GM12873 (cell line): ENCODE measurements at regions not wholly inside any gene's neighbourhood (a gene's known extent, or its start where the extent isn't known, plus 50 kb on each side); places are given as distances from the start of the nearest gene placed in this dataset.

Experiments
- TF ChIP-seq, protein P1 (sequence below): IDR thresholded peaks from 2 replicates; pipeline ENCODE4 v1.5.1; 2012; ENCODE audit warnings: low read depth, mild to moderate bottlenecking, moderate library complexity, low read length, control low read depth; ENCODE audit not compliant: insufficient read depth; ENCODE audit errors: missing control alignments

DNA sequence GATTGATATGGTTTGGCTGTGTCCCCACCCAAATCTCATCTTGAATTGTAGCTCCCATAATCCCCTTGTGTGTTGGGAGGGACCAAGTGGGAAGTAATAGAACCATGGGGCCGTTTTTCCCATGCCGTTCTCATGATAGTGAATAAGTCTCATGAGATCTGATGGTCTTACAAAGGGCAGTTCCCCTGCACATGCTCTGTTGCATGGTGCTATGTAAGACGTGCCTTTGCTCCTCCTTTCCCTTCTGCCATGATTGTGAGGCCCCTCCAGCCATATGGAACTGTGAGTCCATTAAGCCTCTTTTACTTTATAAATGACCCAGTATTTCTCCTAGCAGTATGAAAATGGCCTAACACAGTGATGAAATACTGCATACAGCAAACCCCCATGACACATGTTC is 84.8 kb upstream of the SELENOP start:
- TF ChIP-seq, protein P1, sequence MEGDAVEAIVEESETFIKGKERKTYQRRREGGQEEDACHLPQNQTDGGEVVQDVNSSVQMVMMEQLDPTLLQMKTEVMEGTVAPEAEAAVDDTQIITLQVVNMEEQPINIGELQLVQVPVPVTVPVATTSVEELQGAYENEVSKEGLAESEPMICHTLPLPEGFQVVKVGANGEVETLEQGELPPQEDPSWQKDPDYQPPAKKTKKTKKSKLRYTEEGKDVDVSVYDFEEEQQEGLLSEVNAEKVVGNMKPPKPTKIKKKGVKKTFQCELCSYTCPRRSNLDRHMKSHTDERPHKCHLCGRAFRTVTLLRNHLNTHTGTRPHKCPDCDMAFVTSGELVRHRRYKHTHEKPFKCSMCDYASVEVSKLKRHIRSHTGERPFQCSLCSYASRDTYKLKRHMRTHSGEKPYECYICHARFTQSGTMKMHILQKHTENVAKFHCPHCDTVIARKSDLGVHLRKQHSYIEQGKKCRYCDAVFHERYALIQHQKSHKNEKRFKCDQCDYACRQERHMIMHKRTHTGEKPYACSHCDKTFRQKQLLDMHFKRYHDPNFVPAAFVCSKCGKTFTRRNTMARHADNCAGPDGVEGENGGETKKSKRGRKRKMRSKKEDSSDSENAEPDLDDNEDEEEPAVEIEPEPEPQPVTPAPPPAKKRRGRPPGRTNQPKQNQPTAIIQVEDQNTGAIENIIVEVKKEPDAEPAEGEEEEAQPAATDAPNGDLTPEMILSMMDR, result no peak

DNA sequence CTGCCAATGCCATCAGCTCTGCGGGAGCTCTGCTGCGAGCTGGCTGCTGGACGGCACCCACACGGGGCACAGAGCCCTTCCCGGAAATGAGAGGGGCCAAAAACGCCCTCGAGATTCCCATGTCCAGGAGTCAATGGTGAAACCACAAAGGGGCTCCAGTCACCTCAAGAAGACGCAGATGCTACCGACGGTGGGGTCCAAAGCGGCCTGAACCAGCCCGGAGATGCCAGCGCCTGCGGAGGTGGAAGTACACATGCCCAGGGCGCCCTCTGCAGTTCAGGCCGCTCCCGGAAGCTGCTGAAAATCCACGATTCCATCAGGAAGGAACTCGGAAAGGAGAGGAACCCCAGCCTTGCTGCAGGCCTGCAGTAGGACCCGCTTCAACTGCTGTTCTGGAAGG is 82.4 kb upstream of the SELENOP start:
- TF ChIP-seq, protein P1, result no peak

DNA sequence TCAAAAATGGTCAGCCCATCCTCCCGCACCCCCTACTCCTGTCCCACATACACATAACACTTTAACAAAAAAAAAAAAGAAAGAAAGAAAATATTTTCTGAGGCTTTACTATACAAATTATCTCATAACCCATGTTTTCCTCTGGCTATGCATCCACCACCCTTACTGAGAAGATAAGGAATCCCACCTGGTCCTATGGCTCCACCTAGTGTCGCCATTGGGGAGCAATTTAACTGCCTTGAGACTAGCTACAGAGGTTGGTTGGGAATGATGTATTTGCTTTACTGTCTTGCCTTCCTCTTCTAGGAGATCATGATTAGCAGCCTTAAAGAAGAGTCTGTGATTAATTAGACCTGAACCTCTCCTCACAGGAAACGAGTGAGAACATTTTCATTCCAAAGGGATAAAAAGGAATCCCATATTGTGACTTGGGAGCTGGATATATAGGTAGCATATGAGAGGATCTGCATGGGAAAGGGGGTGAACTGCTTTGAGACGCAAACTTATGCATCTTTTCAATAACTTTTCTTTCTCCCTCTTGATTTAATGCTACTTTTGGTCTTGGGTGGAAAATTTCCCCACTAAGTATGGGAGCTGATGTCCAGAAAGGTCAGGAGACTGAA is 77.7 kb upstream of the SELENOP start:
- TF ChIP-seq, protein P1, result peak; percentile 86

DNA sequence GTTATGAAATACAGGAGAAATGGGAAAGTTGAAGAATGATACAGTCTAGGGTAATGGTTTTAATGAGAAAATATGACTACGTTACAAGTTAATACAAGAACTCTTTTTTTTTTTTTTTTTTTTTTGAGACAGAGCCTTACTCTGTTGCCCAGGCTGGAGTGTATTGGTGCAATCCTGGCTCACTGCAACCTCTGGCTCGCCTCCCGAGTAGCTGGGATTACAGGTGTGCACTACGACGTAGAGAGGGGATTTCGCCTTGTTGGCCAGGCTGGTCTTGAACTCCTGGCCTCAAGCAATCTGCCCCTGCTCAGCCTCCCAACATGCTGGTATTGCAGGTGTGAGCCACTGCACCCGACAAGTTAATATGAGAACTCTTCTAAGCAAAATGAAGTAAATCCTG is 77.1 kb upstream of the SELENOP start:
- TF ChIP-seq, protein P1, result no peak

DNA sequence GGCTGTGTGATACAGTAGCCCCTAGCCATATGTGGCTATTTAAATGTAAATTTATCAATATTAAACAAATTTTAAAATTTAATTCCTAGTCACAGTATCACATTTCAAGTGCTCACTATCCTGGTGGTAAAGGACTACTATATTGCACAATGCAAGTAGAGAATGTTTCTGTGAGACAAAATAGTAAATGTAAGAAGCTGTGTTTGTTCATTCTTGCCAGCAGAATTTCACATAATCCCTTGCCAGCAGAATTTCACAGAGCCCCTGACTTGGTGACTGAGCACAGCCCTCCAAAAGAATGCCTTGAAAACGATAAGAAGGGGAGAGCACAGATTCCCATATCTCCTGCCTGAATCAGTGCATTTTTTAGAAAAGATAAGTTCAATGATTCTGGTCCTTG is 75.9 kb upstream of the SELENOP start:
- TF ChIP-seq, protein P1, result no peak

DNA sequence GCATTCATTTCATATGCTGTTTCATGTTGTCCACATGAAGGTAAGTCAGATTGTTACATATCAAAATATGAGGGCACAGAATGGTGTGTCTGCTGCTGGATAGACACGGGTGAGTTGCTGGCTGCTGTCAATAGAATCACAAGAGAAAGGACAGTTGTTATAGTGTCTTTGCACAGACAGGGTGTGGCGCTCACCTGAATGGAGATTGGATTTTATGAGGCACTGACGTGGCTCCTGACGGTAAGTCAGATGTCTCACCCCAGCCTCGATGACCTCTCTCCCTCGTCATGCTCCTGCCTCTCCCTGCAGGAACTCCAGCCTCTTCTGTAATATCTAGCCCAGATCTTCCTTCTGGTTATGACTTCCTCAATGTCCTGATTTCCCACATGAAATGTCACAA is 75.4 kb upstream of the SELENOP start:
- TF ChIP-seq, protein P1, result no peak

DNA sequence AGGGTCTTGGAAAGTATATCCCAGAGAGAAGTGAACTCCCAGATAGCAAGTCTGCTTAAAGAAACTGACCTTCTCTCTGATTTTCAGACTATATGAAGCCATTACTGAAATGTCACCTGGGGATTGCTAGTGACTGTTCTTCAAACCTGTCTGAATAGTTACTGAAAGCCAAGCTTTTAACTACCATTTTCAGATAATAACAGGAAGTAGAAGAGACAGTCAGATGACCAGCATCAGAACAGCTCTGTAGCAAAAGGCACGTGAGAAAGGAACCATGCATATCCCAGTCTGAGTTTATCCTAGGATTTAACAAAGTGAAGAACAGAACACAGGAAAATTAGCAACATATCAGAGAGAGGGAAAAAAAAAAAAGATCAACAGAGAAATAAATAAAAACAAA is 74.9 kb upstream of the SELENOP start:
- TF ChIP-seq, protein P1, result no peak

DNA sequence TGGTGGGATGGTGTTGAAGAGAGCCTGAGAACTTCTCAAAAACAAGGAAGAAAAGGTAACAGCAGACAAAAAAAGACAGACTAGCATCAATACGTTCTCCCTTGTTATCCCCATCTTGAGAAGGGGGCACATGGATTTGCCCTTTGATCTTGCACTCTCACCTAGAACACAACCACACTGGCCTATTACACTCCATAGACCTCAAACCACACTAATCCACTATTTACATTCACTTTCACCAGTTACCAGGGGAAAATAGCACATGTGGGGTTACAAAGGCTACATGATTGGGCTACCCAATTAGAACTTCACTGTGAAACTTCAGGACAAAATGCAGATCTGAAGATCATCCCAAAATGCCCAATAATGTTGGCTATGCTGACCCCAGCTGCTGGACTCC is 72.6 kb upstream of the SELENOP start:
- TF ChIP-seq, protein P1, result no peak
